ENCODE measurements at regions not wholly inside any gene's neighbourhood (a gene's known extent, or its start where the extent isn't known, plus 50 kb on each side); places are given as distances from the start of the nearest gene placed in this dataset.

- Histone ChIP-seq H3K27ac (no peak overlapping the region), H3K4me3 (no peak overlapping the region)
These were observed 74.0 kb downstream of the CMPK2 start for GRCh38 chr2:6791682-6792081.

DNA sequence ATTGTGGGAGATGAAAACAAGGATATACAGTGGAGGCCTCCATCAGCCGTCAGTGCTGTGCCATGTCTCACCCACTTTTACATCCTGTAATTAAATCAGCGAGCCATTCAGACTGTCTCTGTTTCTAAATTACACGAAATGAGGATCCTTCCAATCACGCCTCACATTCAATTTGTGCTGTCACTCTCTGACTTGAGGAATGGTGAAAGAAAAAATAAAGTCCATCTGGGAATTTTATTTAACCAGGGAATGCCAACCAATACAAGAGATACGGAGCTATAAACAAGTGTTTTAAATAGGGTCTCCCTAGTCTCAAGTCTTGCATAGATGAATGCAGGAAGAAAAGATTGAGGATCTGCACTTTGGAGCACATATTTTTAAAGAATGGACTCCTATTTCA, 72.8 kb downstream of the CMPK2 start:
- no peak overlapping the region for H3K27ac ChIP-seq
- H3K4me3 ChIP-seq = no peak overlapping the region

DNA sequence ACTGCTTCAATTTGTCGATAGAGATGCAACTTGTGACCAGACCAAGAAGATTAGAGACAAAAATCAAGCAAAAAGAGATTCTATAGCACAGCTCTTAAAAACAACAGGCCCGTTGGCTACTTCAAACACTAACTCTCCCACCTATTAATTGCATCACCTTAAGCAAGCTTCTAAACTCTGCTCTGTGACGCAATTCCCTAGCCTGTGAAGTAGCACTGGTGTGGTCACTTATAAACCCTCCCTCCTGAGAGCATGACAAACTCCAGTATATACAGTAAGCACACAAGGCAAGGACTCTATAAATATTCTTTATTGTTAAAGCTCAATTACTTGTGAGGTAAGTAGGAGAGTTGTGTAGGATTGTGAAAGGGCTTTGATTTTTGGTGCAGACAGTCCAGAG, 72.3 kb downstream of the CMPK2 start:
- Histone ChIP-seq H3K27ac (no peak overlapping the region), H3K4me3 (no peak overlapping the region)

- no peak overlapping the region for H3K4me3 ChIP-seq
- no peak overlapping the region for H3K27ac ChIP-seq
These were observed 71.8 kb downstream of the CMPK2 start for GRCh38 chr2:6793913-6794312.

DNA sequence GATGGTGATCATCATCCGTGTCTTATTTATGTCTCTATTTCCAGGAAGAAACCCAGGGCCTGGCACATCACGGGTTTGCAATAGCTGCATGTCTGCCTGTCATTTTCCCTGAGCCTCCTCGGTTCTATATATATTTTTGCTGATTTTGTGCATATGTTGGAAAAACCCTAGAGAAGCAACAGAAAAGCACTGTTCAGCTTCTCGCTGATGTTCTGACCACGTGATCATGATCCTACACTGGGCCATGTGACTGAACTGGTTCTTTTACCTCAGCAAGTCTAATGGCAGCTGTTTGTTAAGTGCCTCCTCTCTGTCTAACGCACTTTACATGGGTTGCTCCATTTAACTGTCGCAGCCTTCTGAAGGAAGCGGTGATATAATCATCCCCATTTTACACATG, 71.3 kb downstream of the CMPK2 start:
- H3K4me3 ChIP-seq = no peak overlapping the region
- H3K27ac ChIP-seq = no peak overlapping the region

Data from skin epidermis (tissue), 12 donors.